ENCODE measurements at regions not wholly inside any gene's neighbourhood (a gene's known extent, or its start where the extent isn't known, plus 50 kb on each side); places are given as distances from the start of the nearest gene placed in this dataset.

GRCh38 chr13:30151388-30151787, 156.0 kb downstream of the KATNAL1 start:
- TF ChIP-seq CTCF (IDR thresholded peaks at IDR 0.05) (no peak), POLR2A (IDR thresholded peaks at IDR 0.05) (no peak), POLR2AphosphoS5 (IDR thresholded peaks at IDR 0.05; ENCODE audit: insufficient read depth in 1 of 2, low read depth in 1 of 2) (no peak)

GRCh38 chr13:30149248-30149647, 158.1 kb downstream of the KATNAL1 start:
- H3K4me1 ChIP-seq: peaks cover 3% of the 10 kb centered on the region
- intact Hi-C loops (cut with DNase I): no loop called here
- H3K27me3 ChIP-seq: no peaks in the 10 kb centered on the region
- H3K36me3 ChIP-seq: no peaks in the 10 kb centered on the region
- no peak overlapping the region for H3K27ac ChIP-seq
- TF ChIP-seq POLR2AphosphoS5 (IDR thresholded peaks at IDR 0.05; ENCODE audit: insufficient read depth in 1 of 2, low read depth in 1 of 2): no peak
- no peak for TF ChIP-seq CTCF (IDR thresholded peaks at IDR 0.05)
- no peak for TF ChIP-seq POLR2A (IDR thresholded peaks at IDR 0.05)
- H3K4me3 ChIP-seq: no peak overlapping the region
- no peaks in the 10 kb centered on the region for H3K9me3 ChIP-seq
- no peak for DNase-seq (ENCODE audit: extremely low spot score in 2 of 2)

More at GRCh38 chr13:30151388-30151787, 156.0 kb downstream of the KATNAL1 start:
- Histone ChIP-seq H3K4me1 (no peaks in the 10 kb centered on the region), H3K27me3 (no peaks in the 10 kb centered on the region), H3K4me3 (no peak overlapping the region), H3K36me3 (no peaks in the 10 kb centered on the region), H3K9me3 (no peaks in the 10 kb centered on the region), H3K27ac (no peak overlapping the region)
- DNase-seq (ENCODE audit: extremely low spot score in 2 of 2): no peak
- intact Hi-C loops (cut with DNase I): no loop called here

- intact Hi-C loops (cut with DNase I): no loop called here
- no peak overlapping the region for H3K4me3 ChIP-seq
- no peaks in the 10 kb centered on the region for H3K9me3 ChIP-seq
- no peaks in the 10 kb centered on the region for H3K27me3 ChIP-seq
- no peak for DNase-seq (ENCODE audit: extremely low spot score in 2 of 2)
- TF ChIP-seq POLR2AphosphoS5 (IDR thresholded peaks at IDR 0.05; ENCODE audit: insufficient read depth in 1 of 2, low read depth in 1 of 2) (no peak), CTCF (IDR thresholded peaks at IDR 0.05) (no peak), POLR2A (IDR thresholded peaks at IDR 0.05) (no peak)
- no peaks in the 10 kb centered on the region for H3K36me3 ChIP-seq
- peaks cover 7% of the 10 kb centered on the region for H3K4me1 ChIP-seq
- H3K27ac ChIP-seq: peak overlapping the region; percentile 23
Measured at GRCh38 chr13:30148786-30149185, 158.6 kb downstream of the KATNAL1 start.

GRCh38 chr13:30148171-30148754, 159.1 kb downstream of the KATNAL1 start:
- Histone ChIP-seq H3K27me3 (no peaks in the 10 kb centered on the region), H3K27ac (peak overlapping the region; percentile 23), H3K9me3 (no peaks in the 10 kb centered on the region), H3K4me1 (peaks cover 13% of the 10 kb centered on the region), H3K36me3 (no peaks in the 10 kb centered on the region), H3K4me3 (no peak overlapping the region)
- no peak for DNase-seq (ENCODE audit: extremely low spot score in 2 of 2)
- intact Hi-C loops (cut with DNase I): no loop called here
- no peak for TF ChIP-seq POLR2A (IDR thresholded peaks at IDR 0.05)
- no peak for TF ChIP-seq POLR2AphosphoS5 (IDR thresholded peaks at IDR 0.05; ENCODE audit: insufficient read depth in 1 of 2, low read depth in 1 of 2)
- no peak for TF ChIP-seq CTCF (IDR thresholded peaks at IDR 0.05)

- Histone ChIP-seq H3K27me3 (no peaks in the 10 kb centered on the region), H3K4me3 (no peak overlapping the region), H3K36me3 (no peaks in the 10 kb centered on the region), H3K4me1 (peaks cover 21% of the 10 kb centered on the region), H3K9me3 (no peaks in the 10 kb centered on the region), H3K27ac (no peak overlapping the region)
- intact Hi-C loops (cut with DNase I): no loop called here
- TF ChIP-seq POLR2A (IDR thresholded peaks at IDR 0.05) (no peak), CTCF (IDR thresholded peaks at IDR 0.05) (no peak), POLR2AphosphoS5 (IDR thresholded peaks at IDR 0.05; ENCODE audit: insufficient read depth in 1 of 2, low read depth in 1 of 2) (no peak)
- DNase-seq (ENCODE audit: extremely low spot score in 2 of 2): no peak
Measured at GRCh38 chr13:30147421-30147820, 159.9 kb downstream of the KATNAL1 start.
